ENCODE measurements at regions not wholly inside any gene's neighbourhood (a gene's known extent, or its start where the extent isn't known, plus 50 kb on each side); places are given as distances from the start of the nearest gene placed in this dataset.

GRCh38 chr10:33386926-33387325, 52.5 kb upstream of the NRP1 start:
- no peaks in the 10 kb centered on the region for H3K9me3 ChIP-seq
- no peak overlapping the region for H3K4me3 ChIP-seq
- intact Hi-C loops (cut with DNase I; ENCODE audit: low total_unique reads): no loop called here
- WGBS, 2 donors: 83 to 94% methylated on average over 2 of the region's 2 CpGs
- TF ChIP-seq CTCF (IDR thresholded peaks at IDR 0.05) (no peak), POLR2A (IDR thresholded peaks at IDR 0.05) (no peak)
- no peak overlapping the region for H3K27ac ChIP-seq
- H3K36me3 ChIP-seq (ENCODE audit: low read depth, missing control alignments): no peaks in the 10 kb centered on the region
- H3K27me3 ChIP-seq: no peaks in the 10 kb centered on the region
- H3K4me1 ChIP-seq: peaks cover 8% of the 10 kb centered on the region
- DNase-seq: no peak

DNA sequence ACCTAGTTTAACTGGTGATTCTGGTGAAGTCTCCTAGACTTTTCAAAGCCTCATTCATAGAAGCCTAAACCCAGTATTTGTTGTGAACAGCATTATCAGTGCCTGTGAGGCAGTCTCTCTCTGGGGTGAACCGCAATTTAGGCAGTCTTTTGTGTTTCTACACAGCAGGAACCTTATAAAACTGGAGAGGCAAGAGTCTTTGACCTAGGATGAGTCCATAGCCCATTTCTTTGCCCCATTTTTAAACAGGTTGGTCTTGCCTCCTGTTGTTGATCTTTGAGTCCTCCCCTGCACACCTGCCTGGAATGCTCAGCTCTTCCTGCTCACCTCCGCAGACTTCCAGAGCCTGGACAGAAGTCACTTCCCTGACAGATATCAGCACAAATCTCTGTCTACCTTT, 51.2 kb upstream of the NRP1 start:
- DNase-seq: no peak
- no peak overlapping the region for H3K27ac ChIP-seq
- H3K27me3 ChIP-seq: no peaks in the 10 kb centered on the region
- H3K4me3 ChIP-seq: no peak overlapping the region
- H3K36me3 ChIP-seq (ENCODE audit: low read depth, missing control alignments): no peaks in the 10 kb centered on the region
- whole genome bisulfite sequencing, 2 donors: 95 to 98% methylated on average over 2 of the region's 2 CpGs
- no peaks in the 10 kb centered on the region for H3K9me3 ChIP-seq
- TF ChIP-seq POLR2A (IDR thresholded peaks at IDR 0.05): no peak
- no peak for TF ChIP-seq CTCF (IDR thresholded peaks at IDR 0.05)
- intact Hi-C loops (cut with DNase I; ENCODE audit: low total_unique reads): no loop called here
- peaks cover 13% of the 10 kb centered on the region for H3K4me1 ChIP-seq

- DNase-seq: no peak
- Histone ChIP-seq H3K27me3 (no peaks in the 10 kb centered on the region), H3K27ac (no peak overlapping the region), H3K9me3 (no peaks in the 10 kb centered on the region), H3K36me3 (ENCODE audit: low read depth, missing control alignments) (no peaks in the 10 kb centered on the region), H3K4me1 (peaks cover 13% of the 10 kb centered on the region), H3K4me3 (no peak overlapping the region)
- intact Hi-C loops (cut with DNase I; ENCODE audit: low total_unique reads): no loop called here
- no peak for TF ChIP-seq POLR2A (IDR thresholded peaks at IDR 0.05)
- no peak for TF ChIP-seq CTCF (IDR thresholded peaks at IDR 0.05)
- WGBS, 2 donors: 98 to 100% methylated on average over 5 of the region's 5 CpGs
These were observed 50.5 kb upstream of the NRP1 start for GRCh38 chr10:33385015-33385414.
